GM12878 (cell line): ENCODE measurements at regions not wholly inside any gene's neighbourhood (a gene's known extent, or its start where the extent isn't known, plus 50 kb on each side); places are given as distances from the start of the nearest gene placed in this dataset.

Source experiments
- ATAC-seq: fragments of 200-7000 bp; cut with Tn5 transposase; 3 replicates; pipeline ENCODE4 v1.9.1; 2020; ENCODE audit warnings: mild to moderate bottlenecking, moderate library complexity
- BruUV-seq: library from RNA; stranded (reverse); fragments of 400-500 nt; replicated peaks from 2 replicates; lab custom pipeline; 2021; lab: Mats Ljungman, UMichigan
- CTCF ChIA-PET: fragments of 300-600 bp; sonication (Branson Sonifier 250); formaldehyde crosslinking; extraction: SDS; loops from one replicate; lab custom pipeline; 2021; ENCODE audit warnings: inconsistent platforms; lab: Yijun Ruan, JAX
- POLR2A ChIA-PET: fragments of 350-600 bp; formaldehyde crosslinking; extraction: SDS; loops from one replicate; lab custom pipeline; 2021; ENCODE audit warnings: inconsistent platforms; lab: Charles Lee
- RAD21 ChIA-PET: fragments of 300-600 bp; sonication (Branson Sonifier 250); formaldehyde crosslinking; loops from one replicate; lab custom pipeline; 2023; ENCODE audit warnings: antibody characterized with exemption; ENCODE audit not compliant: unreplicated experiment; lab: Charles Lee
- SMC1A ChIA-PET: fragments of 300-600 bp; sonication (Branson Sonifier 250); formaldehyde crosslinking; loops from one replicate; lab custom pipeline; 2023; ENCODE audit not compliant: unreplicated experiment, uncharacterized antibody; lab: Charles Lee
- DNase-seq: peaks from one replicate; pipeline ENCODE4 v3.0.0-alpha.2; 2011; ENCODE audit warnings: low read depth, low spot score
- FAIRE-seq: peaks from 3 replicates; lab custom pipeline; 2011; peaks lifted over from hg19 to GRCh38; lab: Jason Lieb, UNC
- H2AFZ ChIP-seq: 2 replicates; pipeline ENCODE4 v1.6.0; 2011; ENCODE audit warnings: low read depth, low read length, control low read depth; ENCODE audit not compliant: control insufficient read depth
- H3K27ac ChIP-seq: 2 replicates; pipeline ENCODE4 v1.5.1; 2011; ENCODE audit warnings: control low read depth; ENCODE audit not compliant: control insufficient read depth, insufficient read depth
- H3K27me3 ChIP-seq, 2 experiments: replicated peaks in 1 of 2; 2 replicates each; pipeline versions ENCODE4 v1.6.0 to v1.6.1; 2011; ENCODE audit warnings: low read length in 1 of 2; ENCODE audit not compliant: control insufficient read depth in 2 of 2, insufficient read depth in 2 of 2
- H3K36me3 ChIP-seq, 2 experiments: 2 replicates each; pipeline ENCODE4 v1.5.1; 2011; ENCODE audit warnings: low read length in 1 of 2; ENCODE audit not compliant: control insufficient read depth in 2 of 2, insufficient read depth in 2 of 2
- H3K4me1 ChIP-seq: 2 replicates; pipeline ENCODE4 v1.6.1; 2011; ENCODE audit warnings: mild to moderate bottlenecking, low read length, moderate library complexity, mixed read lengths; ENCODE audit not compliant: control insufficient read depth, insufficient read depth
- H3K4me2 ChIP-seq: 2 replicates; pipeline ENCODE4 v1.6.0; 2011; ENCODE audit warnings: control low read depth; ENCODE audit not compliant: control insufficient read depth, insufficient read depth
- H3K4me3 ChIP-seq: fragments of 200-600 bp; sonication (generic); 2 replicates; pipeline ENCODE4 v1.5.1; 2016
- H3K79me2 ChIP-seq: 2 replicates; pipeline ENCODE4 v1.6.0; 2011; ENCODE audit warnings: low read length; ENCODE audit not compliant: control insufficient read depth, insufficient read depth
- H3K9ac ChIP-seq: 2 replicates; pipeline ENCODE4 v1.8.0; 2011; ENCODE audit warnings: low read length, control low read depth, mixed read lengths; ENCODE audit not compliant: control insufficient read depth, insufficient read depth
- H3K9me3 ChIP-seq: replicated peaks from 3 replicates; pipeline ENCODE4 v1.5.1; 2011; ENCODE audit warnings: mild to moderate bottlenecking, low read length; ENCODE audit not compliant: control insufficient read depth, insufficient read depth
- H4K20me1 ChIP-seq: 2 replicates; pipeline ENCODE4 v1.6.0; 2011; ENCODE audit not compliant: control insufficient read depth, insufficient read depth
- GATAD2B ChIP-seq: fragments of 450-650 bp; conservative IDR thresholded peaks from 2 replicates; pipeline ENCODE4 v1.6.1; 2017; ENCODE audit warnings: low read depth, mild to moderate bottlenecking, moderate library complexity
- JUND ChIP-seq: IDR thresholded peaks from 2 replicates; pipeline ENCODE4 v1.6.1; 2012; ENCODE audit warnings: low read depth, mild to moderate bottlenecking, low read length, improper control_type of control experiment, moderate library complexity
- MYB ChIP-seq: fragments of 150-350 bp; IDR thresholded peaks from 2 replicates; pipeline ENCODE4 v1.6.1; 2014; ENCODE audit warnings: mild to moderate bottlenecking, low read depth, low read length, borderline replicate concordance
- NKRF ChIP-seq: fragments of 450-650 bp; conservative IDR thresholded peaks from 2 replicates; pipeline ENCODE4 v1.6.1; 2017; ENCODE audit warnings: mild to moderate bottlenecking, moderate library complexity
- RBBP5 ChIP-seq: fragments of 200-600 bp; sonication (generic); conservative IDR thresholded peaks from 2 replicates; pipeline ENCODE4 v1.6.1; 2016
- STAT3 ChIP-seq: IDR thresholded peaks from 2 replicates; pipeline ENCODE4 v1.6.1; 2011; ENCODE audit warnings: low read depth, low read length, improper control_type of control experiment
- TAF1 ChIP-seq: IDR thresholded peaks from 2 replicates; pipeline ENCODE4 v1.6.1; 2011; ENCODE audit warnings: mild to moderate bottlenecking, low read depth, low read length, borderline replicate concordance
- WGBS: methylation state at CpG from one replicate; pipeline ENCODE4 v1.1.6; 2016; ENCODE audit warnings: low lambda C conversion rate; ENCODE audit not compliant: insufficient replicate concordance, insufficient coverage; ENCODE audit errors: missing lambda C conversion rate; 5-methylcytosine and 5-hydroxymethylcytosine counted together
- in situ Hi-C: fragments of 300-500 bp; cut with MboI; formaldehyde crosslinking; loops from 9 replicates; pipeline ENCODE4 v1.14.3; 2018; ENCODE audit warnings: mixed read lengths
- intact Hi-C: fragments of 100-400 bp; cut with micrococcal nuclease; formaldehyde crosslinking; loops from one replicate; pipeline ENCODE4 v1.14.2; 2022; ENCODE audit not compliant: unreplicated experiment

GRCh38 chr12:108075561-108075960, 53.5 kb upstream of the WSCD2 start (continued):
- TF ChIP-seq GATAD2B (no peak), RBBP5 (no peak), MYB (no peak), STAT3 (no peak)

- Histone ChIP-seq H3K9me3 (no peaks in the 10 kb centered on the region), H3K36me3 (no peaks in the 10 kb centered on the region), H3K27me3 (no peaks in the 10 kb centered on the region), H4K20me1 (no peaks in the 10 kb centered on the region), H3K9ac (no peak overlapping the region), H3K4me3 (no peak overlapping the region), H2AFZ (no peak overlapping the region), H3K4me1 (no peaks in the 10 kb centered on the region), H3K4me2 (no peak overlapping the region), H3K27ac (no peak overlapping the region), H3K79me2 (no peaks in the 10 kb centered on the region)
- CTCF ChIA-PET: no interaction called here
- ATAC-seq: no peak
- SMC1A ChIA-PET: interaction anchor here (0.6 kb wide), 1 partner anchor 42 kb away, joined by 3 read pairs; no protein-coding TSS in a partner anchor
- in situ Hi-C loops: no loop called here
- 25% methylated on average over 5 of the region's 5 CpGs for WGBS
- no TSS peak for BruUV-seq
- intact Hi-C loops: no loop called here
- POLR2A ChIA-PET: no interaction called here
- no peak for DNase-seq
- no peak for FAIRE-seq
- TF ChIP-seq NKRF (no peak), TAF1 (no peak), JUND (no peak)
- RAD21 ChIA-PET: no interaction called here
Measured at GRCh38 chr12:108076556-108076955, 52.5 kb upstream of the WSCD2 start.
